ENCODE measurements at regions not wholly inside any gene's neighbourhood (a gene's known extent, or its start where the extent isn't known, plus 50 kb on each side); places are given as distances from the start of the nearest gene placed in this dataset.

DNA sequence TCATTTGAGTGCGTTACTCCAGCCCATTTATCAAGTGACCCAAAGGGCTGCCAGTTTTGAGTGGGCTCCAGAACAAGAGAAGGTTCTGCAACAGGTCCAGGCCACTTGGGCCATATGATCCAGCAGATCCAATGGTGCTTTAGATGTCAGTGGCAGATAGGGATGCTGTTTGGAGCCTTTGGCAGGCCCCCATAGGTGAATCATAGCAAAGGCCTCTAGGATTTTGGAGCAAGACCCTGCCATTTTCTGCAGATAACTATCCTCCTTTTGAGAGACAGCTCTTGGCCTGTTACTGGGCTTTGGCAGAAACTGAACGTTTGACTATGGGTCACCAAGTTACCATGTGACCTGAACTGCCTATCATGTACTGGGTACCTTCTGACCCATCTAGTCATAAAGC, 358.8 kb upstream of the SEMA3C start:
- peaks cover 0 to 2% (median 0%) of the 10 kb centered on the region in 4 experiments; a peak in 1 of 7 replicates for H3K4me1 ChIP-seq (replicated peaks in 1 of 4; ENCODE audit: control insufficient read depth in 3 of 4, insufficient read depth in 4 of 4, low read length in 3 of 4)
- no peak overlapping the region for H3K18ac ChIP-seq (ENCODE audit: extremely low read depth, low read length)
- H4K5ac ChIP-seq (ENCODE audit: insufficient read length, low read depth, low read length) = no peak overlapping the region
- POLR2A ChIA-PET (ENCODE audit: partially characterized antibody) = no interaction called here
- TF ChIP-seq TAF1 (IDR thresholded peaks at IDR 0.05; ENCODE audit: low read depth, low read length) = no peak
- TF ChIP-seq SIX5 (IDR thresholded peaks at IDR 0.05; ENCODE audit: low read depth, low read length) = no peak
- TF ChIP-seq ASH2L (IDR thresholded peaks at IDR 0.05; ENCODE audit: low read length) = no peak
- no peak for TF ChIP-seq BCL11A (IDR thresholded peaks at IDR 0.05; ENCODE audit: low read depth in 2 of 2, low read length in 2 of 2)
- no peak for TF ChIP-seq EP300 (IDR thresholded peaks at IDR 0.05; ENCODE audit: borderline replicate concordance in 1 of 2, low read depth in 2 of 2, low read length in 2 of 2)
- no peak for TF ChIP-seq YY1 (IDR thresholded peaks at IDR 0.05; ENCODE audit: low read depth, low read length)
- no peak for TF ChIP-seq BACH1 (IDR thresholded peaks at IDR 0.05; ENCODE audit: low read length)
- TF ChIP-seq EZH2 (IDR thresholded peaks at IDR 0.05; ENCODE audit: low read depth, low read length, severe bottlenecking) = no peak
- no peak for TF ChIP-seq PHF8 (conservative IDR thresholded peaks at IDR 0.05; ENCODE audit: low read depth, low read length)
- TF ChIP-seq RFX5 (IDR thresholded peaks at IDR 0.05; ENCODE audit: borderline replicate concordance, low read depth, low read length) = no peak
- H3K9me3 ChIP-seq (ENCODE audit: insufficient read depth in 2 of 2, low read depth in 1 of 2, low read length in 1 of 2) = no peaks in the 10 kb centered on the region
- H3K56ac ChIP-seq (replicated peaks; ENCODE audit: insufficient read length, low read depth, low read length) = no peak overlapping the region
- H4K8ac ChIP-seq (ENCODE audit: extremely low read depth, insufficient read depth, low read length) = no peak overlapping the region
- no peaks in the 10 kb centered on the region for H3K36me3 ChIP-seq (ENCODE audit: control insufficient read depth in 2 of 4, insufficient read depth in 4 of 4, low read length in 3 of 4)
- H2AK5ac ChIP-seq (ENCODE audit: low read depth, low read length) = no peak overlapping the region
- no peak overlapping the region for H3K23ac ChIP-seq (ENCODE audit: insufficient read length)
- H4K20me1 ChIP-seq (replicated peaks in 1 of 2; ENCODE audit: control insufficient read depth in 1 of 2, insufficient read depth in 2 of 2, low read length in 2 of 2) = no peaks in the 10 kb centered on the region
- FAIRE-seq = no peak
- H3K79me1 ChIP-seq (ENCODE audit: low read depth, low read length) = no peaks in the 10 kb centered on the region
- H3K27me3 ChIP-seq (replicated peaks in 1 of 4; ENCODE audit: control insufficient read depth in 3 of 4, extremely low read depth in 1 of 4, insufficient read depth in 3 of 4, low read length in 3 of 4) = no peaks in the 10 kb centered on the region
- CTCF ChIA-PET (ENCODE audit: partially characterized antibody) = no interaction called here
- H3K9ac ChIP-seq (replicated peaks in 1 of 4; ENCODE audit: extremely low read depth in 1 of 4, low read depth in 3 of 4, low read length in 3 of 4) = no peak overlapping the region
- H2BK5ac ChIP-seq (ENCODE audit: low read depth, low read length) = no peak overlapping the region
- no peak overlapping the region for H3K4ac ChIP-seq (replicated peaks; ENCODE audit: insufficient read length, low read depth, low read length)
- H3K79me2 ChIP-seq (ENCODE audit: control insufficient read depth in 1 of 2, insufficient read depth in 2 of 2, low read length in 2 of 2) = no peaks in the 10 kb centered on the region
- no peak for DNase-seq (ENCODE audit: low read depth in 1 of 2, low spot score in 2 of 2)
- H2BK120ac ChIP-seq (replicated peaks; ENCODE audit: low read depth, low read length) = no peak overlapping the region
- no peak overlapping the region for H2BK12ac ChIP-seq (ENCODE audit: low read depth, low read length)
- H2BK20ac ChIP-seq (ENCODE audit: low read length) = no peak overlapping the region
- H2AFZ ChIP-seq (ENCODE audit: low read length) = no peak overlapping the region
- H4K91ac ChIP-seq (replicated peaks; ENCODE audit: insufficient read length, low read length) = no peak overlapping the region
- H3K23me2 ChIP-seq (ENCODE audit: low read depth, low read length) = no peaks in the 10 kb centered on the region; the same call in 1 of the 2 replicates
- no peak overlapping the region for H3K27ac ChIP-seq (ENCODE audit: low read depth, low read length)
- H3K4me3 ChIP-seq (ENCODE audit: extremely low read depth in 1 of 4, insufficient read depth in 2 of 4, low read depth in 3 of 4, low read length in 4 of 4) = no peak overlapping the region
- no peak overlapping the region for H3K14ac ChIP-seq (ENCODE audit: insufficient read length)
- H2BK15ac ChIP-seq (ENCODE audit: low read length) = no peak overlapping the region
- WGBS, 2 experiments (ENCODE audit: extremely low coverage in 1 of 2, insufficient coverage in 1 of 2, insufficient read length in 1 of 2, insufficient replicate concordance in 2 of 2, low coverage in 1 of 2, low lambda C conversion rate in 2 of 2, missing lambda C conversion rate in 1 of 2) = 87% methylated on average over 2 of the region's 2 CpGs; no CpG with 5 or more reads in 1 of the 2 experiments
- no peak overlapping the region for H3K4me2 ChIP-seq (ENCODE audit: insufficient read depth in 1 of 2, low read depth in 2 of 2, low read length in 2 of 2)
